Thoracic aorta (tissue), 2 donors: ENCODE measurements at regions not wholly inside any gene's neighbourhood (a gene's known extent, or its start where the extent isn't known, plus 50 kb on each side); places are given as distances from the start of the nearest gene placed in this dataset.

Source experiments
- ATAC-seq: fragments of 150-250 bp; one replicate; pipeline ENCODE4 v1.8.0; 2017; ENCODE audit warnings: low read depth; ENCODE audit not compliant: insufficient number of reproducible peaks, low FRiP score
- DNase-seq: peaks from one replicate; pipeline ENCODE4 v3.0.0-alpha.2; 2020; ENCODE audit warnings: low spot score
- H3K27ac ChIP-seq, 2 donors: fragments of 200-600 bp; sonication (generic); 1 replicate in 1 of 2; 2 replicates in 1 of 2; pipeline ENCODE4 v1.5.1; 2016; ENCODE audit warnings: mild to moderate bottlenecking in 2 of 2, moderate library complexity in 2 of 2
- H3K27me3 ChIP-seq: fragments of 200-600 bp; sonication (generic); replicated peaks from 2 replicates; pipeline ENCODE4 v1.6.0; 2016; ENCODE audit warnings: mild to moderate bottlenecking; ENCODE audit not compliant: insufficient read depth
- H3K36me3 ChIP-seq: fragments of 200-600 bp; sonication (generic); one replicate; pipeline ENCODE4 v1.5.1; 2016
- H3K4me1 ChIP-seq, 2 donors: fragments of 200-600 bp; sonication (generic); 1 replicate in 1 of 2; 2 replicates in 1 of 2; pipeline versions ENCODE4 v1.5.1 to v1.6.0; 2016; ENCODE audit warnings: low read depth in 2 of 2, mild to moderate bottlenecking in 1 of 2; ENCODE audit not compliant: control insufficient read depth in 1 of 2
- H3K4me3 ChIP-seq: fragments of 200-600 bp; sonication (generic); 2 replicates; pipeline ENCODE4 v1.5.1; 2016; ENCODE audit warnings: mild to moderate bottlenecking
- H3K9me3 ChIP-seq: fragments of 200-600 bp; sonication (generic); 2 replicates; pipeline ENCODE4 v1.5.1; 2016
- TF ChIP-seq, protein P1 (sequence below): fragments of 200-600 bp; sonication (generic); IDR thresholded peaks from one replicate; pipeline ENCODE4 v1.5.1; 2019; ENCODE audit warnings: antibody characterized with exemption

DNA sequence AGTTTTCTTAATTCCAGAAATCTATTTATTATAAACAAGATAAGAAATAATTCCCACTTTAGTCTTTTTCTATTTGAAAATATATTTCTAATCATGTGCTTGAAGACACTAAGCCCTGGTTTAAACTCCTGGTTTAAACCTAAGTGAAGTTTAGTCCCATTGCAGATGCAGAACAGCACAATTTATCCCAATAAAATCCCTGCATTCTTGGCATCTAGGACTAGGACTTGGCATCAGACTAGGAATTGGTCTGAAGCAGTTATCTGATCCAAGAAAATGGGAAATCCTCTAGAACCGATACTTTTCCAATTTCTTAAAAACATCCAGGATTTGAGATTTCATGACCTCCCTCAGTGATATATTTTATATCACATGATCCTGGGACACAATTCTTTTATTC lies 168.8 kb upstream of the VEPH1 start:
- ATAC-seq = no peak
- no peak overlapping the region for H3K4me3 ChIP-seq
- TF ChIP-seq, protein P1, sequence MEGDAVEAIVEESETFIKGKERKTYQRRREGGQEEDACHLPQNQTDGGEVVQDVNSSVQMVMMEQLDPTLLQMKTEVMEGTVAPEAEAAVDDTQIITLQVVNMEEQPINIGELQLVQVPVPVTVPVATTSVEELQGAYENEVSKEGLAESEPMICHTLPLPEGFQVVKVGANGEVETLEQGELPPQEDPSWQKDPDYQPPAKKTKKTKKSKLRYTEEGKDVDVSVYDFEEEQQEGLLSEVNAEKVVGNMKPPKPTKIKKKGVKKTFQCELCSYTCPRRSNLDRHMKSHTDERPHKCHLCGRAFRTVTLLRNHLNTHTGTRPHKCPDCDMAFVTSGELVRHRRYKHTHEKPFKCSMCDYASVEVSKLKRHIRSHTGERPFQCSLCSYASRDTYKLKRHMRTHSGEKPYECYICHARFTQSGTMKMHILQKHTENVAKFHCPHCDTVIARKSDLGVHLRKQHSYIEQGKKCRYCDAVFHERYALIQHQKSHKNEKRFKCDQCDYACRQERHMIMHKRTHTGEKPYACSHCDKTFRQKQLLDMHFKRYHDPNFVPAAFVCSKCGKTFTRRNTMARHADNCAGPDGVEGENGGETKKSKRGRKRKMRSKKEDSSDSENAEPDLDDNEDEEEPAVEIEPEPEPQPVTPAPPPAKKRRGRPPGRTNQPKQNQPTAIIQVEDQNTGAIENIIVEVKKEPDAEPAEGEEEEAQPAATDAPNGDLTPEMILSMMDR = no peak
- no peaks in the 10 kb centered on the region for H3K36me3 ChIP-seq
- H3K9me3 ChIP-seq = no peaks in the 10 kb centered on the region
- no peaks in the 10 kb centered on the region for H3K4me1 ChIP-seq
- no peaks in the 10 kb centered on the region for H3K27me3 ChIP-seq
- no peak for DNase-seq
- H3K27ac ChIP-seq = no peak overlapping the region

DNA sequence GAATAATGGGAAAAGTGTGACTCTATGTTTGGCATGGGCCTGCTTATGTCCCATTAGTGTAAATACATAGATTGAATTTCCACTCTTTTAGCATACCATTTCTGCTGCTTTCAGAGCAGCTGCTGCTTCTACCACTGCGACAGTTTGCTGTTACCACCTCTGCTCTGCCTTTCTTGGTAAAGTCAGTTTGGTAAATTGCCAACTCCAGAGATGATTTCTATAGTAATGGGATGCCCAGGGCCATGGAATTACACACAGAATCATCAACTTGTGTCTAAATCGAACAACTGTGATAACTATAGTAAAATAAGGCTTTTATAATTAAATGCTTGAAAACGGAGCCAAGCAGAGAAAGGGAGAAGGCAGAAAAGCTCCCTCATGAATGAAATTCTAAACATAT lies 168.4 kb upstream of the VEPH1 start:
- Histone ChIP-seq H3K36me3 (no peaks in the 10 kb centered on the region), H3K4me1 (no peaks in the 10 kb centered on the region), H3K27ac (no peak overlapping the region), H3K27me3 (no peaks in the 10 kb centered on the region), H3K9me3 (no peaks in the 10 kb centered on the region), H3K4me3 (no peak overlapping the region)
- TF ChIP-seq, protein P1 = no peak
- DNase-seq = no peak
- no peak for ATAC-seq

DNA sequence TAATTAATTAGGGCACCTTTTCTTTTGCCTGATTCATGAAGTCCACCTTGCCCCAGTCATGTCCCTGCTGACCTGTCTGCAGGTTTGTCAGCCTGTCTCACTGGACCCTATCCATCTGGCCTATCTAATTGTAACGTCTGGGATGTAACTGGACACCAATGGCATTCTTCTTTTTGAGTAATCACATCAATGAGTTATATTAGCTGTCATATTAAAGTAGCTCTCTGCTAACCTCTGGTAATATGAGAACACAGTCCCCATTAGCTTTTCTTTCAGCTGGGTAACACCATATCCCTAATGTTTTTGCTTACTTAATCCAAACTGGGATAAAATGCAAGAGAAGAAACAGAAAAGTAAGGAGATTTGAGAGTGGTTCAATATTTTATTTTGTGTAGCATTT lies 166.2 kb upstream of the VEPH1 start:
- Histone ChIP-seq H3K36me3 (no peaks in the 10 kb centered on the region), H3K27me3 (no peaks in the 10 kb centered on the region), H3K4me1 (no peaks in the 10 kb centered on the region), H3K27ac (no peak overlapping the region), H3K9me3 (no peaks in the 10 kb centered on the region), H3K4me3 (no peak overlapping the region)
- ATAC-seq (no peak), DNase-seq (no peak)
- TF ChIP-seq, protein P1 = no peak

DNA sequence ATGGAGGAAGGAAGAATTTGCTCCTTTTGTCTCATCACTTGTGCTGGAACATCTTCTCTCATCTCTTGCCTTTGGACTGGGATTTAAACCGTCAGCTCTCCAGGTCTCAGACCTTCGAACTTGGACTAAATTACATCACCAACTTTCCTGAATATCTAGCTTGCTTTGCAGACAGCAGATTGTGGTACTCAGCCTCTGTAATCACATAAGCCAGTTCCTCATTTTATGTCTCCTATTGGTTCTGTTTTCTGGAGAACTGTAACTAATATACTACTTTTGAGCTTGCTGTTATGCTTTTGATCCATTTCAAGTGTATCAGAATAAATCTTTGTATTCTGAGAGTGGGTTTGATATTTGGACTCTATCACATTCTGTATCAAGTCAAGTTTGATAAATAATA lies 164.3 kb upstream of the VEPH1 start:
- Histone ChIP-seq H3K9me3 (no peaks in the 10 kb centered on the region), H3K4me3 (no peak overlapping the region), H3K27me3 (no peaks in the 10 kb centered on the region), H3K36me3 (no peaks in the 10 kb centered on the region), H3K4me1 (no peaks in the 10 kb centered on the region), H3K27ac (no peak overlapping the region)
- no peak for ATAC-seq
- TF ChIP-seq, protein P1 = no peak
- no peak for DNase-seq

DNA sequence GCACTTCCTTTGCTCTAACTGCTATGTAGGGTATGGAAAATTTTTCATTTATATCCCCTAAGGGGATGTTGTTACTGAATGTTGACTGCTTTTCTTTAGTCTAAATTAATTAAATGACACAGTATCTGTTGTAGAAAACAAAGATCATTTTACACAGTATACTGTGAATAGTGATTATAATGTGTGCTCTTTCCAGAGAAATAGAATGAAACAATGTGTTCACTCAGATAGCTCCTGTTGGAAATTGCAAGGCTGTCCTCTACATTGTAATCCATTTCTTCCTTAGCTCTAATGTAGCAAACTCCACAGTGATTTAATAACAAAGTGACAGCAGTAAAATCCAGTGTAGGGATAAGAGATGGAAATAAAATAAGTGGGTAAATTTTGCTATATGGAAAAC lies 159.0 kb upstream of the VEPH1 start:
- no peak for ATAC-seq
- Histone ChIP-seq H3K36me3 (no peaks in the 10 kb centered on the region), H3K9me3 (no peaks in the 10 kb centered on the region), H3K27ac (no peak overlapping the region), H3K27me3 (no peaks in the 10 kb centered on the region), H3K4me1 (no peaks in the 10 kb centered on the region), H3K4me3 (no peak overlapping the region)
- no peak for DNase-seq
- TF ChIP-seq, protein P1 = no peak
